ENCODE measurements at regions not wholly inside any gene's neighbourhood (a gene's known extent, or its start where the extent isn't known, plus 50 kb on each side); places are given as distances from the start of the nearest gene placed in this dataset.

GRCh38 chr15:97870771-97871170 lies 89.7 kb upstream of the ARRDC4 start:
- no peak for TF ChIP-seq ZNF274 (IDR thresholded peaks at IDR 0.05; ENCODE audit: low read depth, low read length)
- no peak for TF ChIP-seq YY1 (IDR thresholded peaks at IDR 0.05; ENCODE audit: insufficient read depth, insufficient read length)
- TF ChIP-seq SUZ12 (IDR thresholded peaks at IDR 0.05; ENCODE audit: extremely low read depth, insufficient read depth, insufficient read length), result no peak
